ENCODE measurements at regions not wholly inside any gene's neighbourhood (a gene's known extent, or its start where the extent isn't known, plus 50 kb on each side); places are given as distances from the start of the nearest gene placed in this dataset.

GRCh38 chr11:133619973-133620372 lies 87.7 kb upstream of the OPCML start:
- H3K27ac ChIP-seq (ENCODE audit: low read length), result no peak overlapping the region
- no CpG with 5 or more reads among the region's 2 CpGs for WGBS (ENCODE audit: insufficient coverage)
- H3K4me3 ChIP-seq (ENCODE audit: low read length), result no peak overlapping the region
- no peaks in the 10 kb centered on the region for H3K9me3 ChIP-seq (replicated peaks; ENCODE audit: control insufficient read depth, low read depth, low read length)
- H3K27me3 ChIP-seq (ENCODE audit: control insufficient read depth, insufficient read depth, low read length), result peaks cover 2% of the 10 kb centered on the region
- no peaks in the 10 kb centered on the region for H3K4me1 ChIP-seq (ENCODE audit: control insufficient read depth, insufficient read depth, low read length)
- peak; percentile 21 for DNase-seq
- H3K36me3 ChIP-seq (ENCODE audit: control insufficient read depth, insufficient read depth, low read length), result no peaks in the 10 kb centered on the region

- Histone ChIP-seq H3K4me1 (ENCODE audit: control insufficient read depth, insufficient read depth, low read length) (no peaks in the 10 kb centered on the region), H3K9me3 (replicated peaks; ENCODE audit: control insufficient read depth, low read depth, low read length) (no peaks in the 10 kb centered on the region), H3K27me3 (ENCODE audit: control insufficient read depth, insufficient read depth, low read length) (peaks cover 2% of the 10 kb centered on the region), H3K36me3 (ENCODE audit: control insufficient read depth, insufficient read depth, low read length) (no peaks in the 10 kb centered on the region), H3K4me3 (ENCODE audit: low read length) (no peak overlapping the region), H3K27ac (ENCODE audit: low read length) (no peak overlapping the region)
- no CpG with 5 or more reads among the region's 2 CpGs for WGBS (ENCODE audit: insufficient coverage)
- no peak for DNase-seq
These were observed 87.1 kb upstream of the OPCML start for GRCh38 chr11:133619397-133619796.

- Histone ChIP-seq H3K27ac (ENCODE audit: low read length) (no peak overlapping the region), H3K4me1 (ENCODE audit: control insufficient read depth, insufficient read depth, low read length) (no peaks in the 10 kb centered on the region), H3K27me3 (ENCODE audit: control insufficient read depth, insufficient read depth, low read length) (peaks cover 2% of the 10 kb centered on the region), H3K9me3 (replicated peaks; ENCODE audit: control insufficient read depth, low read depth, low read length) (no peaks in the 10 kb centered on the region), H3K36me3 (ENCODE audit: control insufficient read depth, insufficient read depth, low read length) (no peaks in the 10 kb centered on the region), H3K4me3 (ENCODE audit: low read length) (no peak overlapping the region)
- 56% methylated on average over 2 of the region's 9 CpGs for WGBS (ENCODE audit: insufficient coverage)
- DNase-seq, result no peak
These were observed 86.2 kb upstream of the OPCML start for GRCh38 chr11:133618544-133618943.

GRCh38 chr11:133608496-133608895 lies 76.2 kb upstream of the OPCML start:
- no peak overlapping the region for H3K4me3 ChIP-seq (ENCODE audit: low read length)
- no peak overlapping the region for H3K27ac ChIP-seq (ENCODE audit: low read length)
- H3K36me3 ChIP-seq (ENCODE audit: control insufficient read depth, insufficient read depth, low read length), result no peaks in the 10 kb centered on the region
- WGBS (ENCODE audit: insufficient coverage), result no CpG with 5 or more reads among the region's 2 CpGs
- no peak for DNase-seq
- H3K9me3 ChIP-seq (replicated peaks; ENCODE audit: control insufficient read depth, low read depth, low read length), result no peaks in the 10 kb centered on the region
- H3K4me1 ChIP-seq (ENCODE audit: control insufficient read depth, insufficient read depth, low read length), result peaks cover 2% of the 10 kb centered on the region
- H3K27me3 ChIP-seq (ENCODE audit: control insufficient read depth, insufficient read depth, low read length), result no peaks in the 10 kb centered on the region

GRCh38 chr11:133606124-133606523 lies 73.8 kb upstream of the OPCML start:
- no peak for DNase-seq
- peaks cover 2% of the 10 kb centered on the region for H3K4me1 ChIP-seq (ENCODE audit: control insufficient read depth, insufficient read depth, low read length)
- no peaks in the 10 kb centered on the region for H3K9me3 ChIP-seq (replicated peaks; ENCODE audit: control insufficient read depth, low read depth, low read length)
- H3K27me3 ChIP-seq (ENCODE audit: control insufficient read depth, insufficient read depth, low read length), result no peaks in the 10 kb centered on the region
- no peaks in the 10 kb centered on the region for H3K36me3 ChIP-seq (ENCODE audit: control insufficient read depth, insufficient read depth, low read length)
- no peak overlapping the region for H3K27ac ChIP-seq (ENCODE audit: low read length)
- no peak overlapping the region for H3K4me3 ChIP-seq (ENCODE audit: low read length)
- WGBS (ENCODE audit: insufficient coverage), result 100% methylated on average over 1 of the region's 3 CpGs

- Histone ChIP-seq H3K27me3 (ENCODE audit: control insufficient read depth, insufficient read depth, low read length) (no peaks in the 10 kb centered on the region), H3K4me3 (ENCODE audit: low read length) (no peak overlapping the region), H3K36me3 (ENCODE audit: control insufficient read depth, insufficient read depth, low read length) (no peaks in the 10 kb centered on the region), H3K27ac (ENCODE audit: low read length) (no peak overlapping the region), H3K9me3 (replicated peaks; ENCODE audit: control insufficient read depth, low read depth, low read length) (no peaks in the 10 kb centered on the region), H3K4me1 (ENCODE audit: control insufficient read depth, insufficient read depth, low read length) (peaks cover 2% of the 10 kb centered on the region)
- 100% methylated on average over 1 of the region's 2 CpGs for WGBS (ENCODE audit: insufficient coverage)
- no peak for DNase-seq
These were observed 73.2 kb upstream of the OPCML start for GRCh38 chr11:133605482-133605881.

- Histone ChIP-seq H3K27ac (ENCODE audit: low read length) (no peak overlapping the region), H3K4me1 (ENCODE audit: control insufficient read depth, insufficient read depth, low read length) (peaks cover 2% of the 10 kb centered on the region), H3K27me3 (ENCODE audit: control insufficient read depth, insufficient read depth, low read length) (no peaks in the 10 kb centered on the region), H3K36me3 (ENCODE audit: control insufficient read depth, insufficient read depth, low read length) (no peaks in the 10 kb centered on the region), H3K9me3 (replicated peaks; ENCODE audit: control insufficient read depth, low read depth, low read length) (no peaks in the 10 kb centered on the region), H3K4me3 (ENCODE audit: low read length) (no peak overlapping the region)
- no peak for DNase-seq
- WGBS (ENCODE audit: insufficient coverage), result 73% methylated on average over 3 of the region's 3 CpGs
These were observed 69.3 kb upstream of the OPCML start for GRCh38 chr11:133601641-133602040.

GRCh38 chr11:133600786-133601185 lies 68.5 kb upstream of the OPCML start:
- no peaks in the 10 kb centered on the region for H3K27me3 ChIP-seq (ENCODE audit: control insufficient read depth, insufficient read depth, low read length)
- no peaks in the 10 kb centered on the region for H3K36me3 ChIP-seq (ENCODE audit: control insufficient read depth, insufficient read depth, low read length)
- no peak overlapping the region for H3K27ac ChIP-seq (ENCODE audit: low read length)
- no peak overlapping the region for H3K4me3 ChIP-seq (ENCODE audit: low read length)
- H3K9me3 ChIP-seq (replicated peaks; ENCODE audit: control insufficient read depth, low read depth, low read length), result no peaks in the 10 kb centered on the region
- peak; percentile 61 for DNase-seq
- 0% methylated on average over 1 of the region's 6 CpGs for WGBS (ENCODE audit: insufficient coverage)
- peaks cover 2% of the 10 kb centered on the region for H3K4me1 ChIP-seq (ENCODE audit: control insufficient read depth, insufficient read depth, low read length)

GRCh38 chr11:133600306-133600705 lies 68.0 kb upstream of the OPCML start:
- Histone ChIP-seq H3K27ac (ENCODE audit: low read length) (no peak overlapping the region), H3K4me3 (ENCODE audit: low read length) (no peak overlapping the region), H3K27me3 (ENCODE audit: control insufficient read depth, insufficient read depth, low read length) (no peaks in the 10 kb centered on the region), H3K36me3 (ENCODE audit: control insufficient read depth, insufficient read depth, low read length) (no peaks in the 10 kb centered on the region), H3K4me1 (ENCODE audit: control insufficient read depth, insufficient read depth, low read length) (peaks cover 2% of the 10 kb centered on the region), H3K9me3 (replicated peaks; ENCODE audit: control insufficient read depth, low read depth, low read length) (no peaks in the 10 kb centered on the region)
- 50% methylated on average over 2 of the region's 5 CpGs for WGBS (ENCODE audit: insufficient coverage)
- no peak for DNase-seq

GRCh38 chr11:133598906-133599305 lies 66.6 kb upstream of the OPCML start:
- H3K36me3 ChIP-seq (ENCODE audit: control insufficient read depth, insufficient read depth, low read length), result no peaks in the 10 kb centered on the region
- no peak overlapping the region for H3K4me3 ChIP-seq (ENCODE audit: low read length)
- no peaks in the 10 kb centered on the region for H3K27me3 ChIP-seq (ENCODE audit: control insufficient read depth, insufficient read depth, low read length)
- no peaks in the 10 kb centered on the region for H3K9me3 ChIP-seq (replicated peaks; ENCODE audit: control insufficient read depth, low read depth, low read length)
- H3K4me1 ChIP-seq (ENCODE audit: control insufficient read depth, insufficient read depth, low read length), result no peaks in the 10 kb centered on the region
- no peak overlapping the region for H3K27ac ChIP-seq (ENCODE audit: low read length)
- 65% methylated on average over 3 of the region's 3 CpGs for WGBS (ENCODE audit: insufficient coverage)
- DNase-seq, result no peak

- no peaks in the 10 kb centered on the region for H3K9me3 ChIP-seq (replicated peaks; ENCODE audit: control insufficient read depth, low read depth, low read length)
- H3K4me3 ChIP-seq (ENCODE audit: low read length), result no peak overlapping the region
- H3K4me1 ChIP-seq (ENCODE audit: control insufficient read depth, insufficient read depth, low read length), result no peaks in the 10 kb centered on the region
- WGBS (ENCODE audit: insufficient coverage), result 100% methylated on average over 1 of the region's 3 CpGs
- no peak overlapping the region for H3K27ac ChIP-seq (ENCODE audit: low read length)
- DNase-seq, result no peak
- H3K36me3 ChIP-seq (ENCODE audit: control insufficient read depth, insufficient read depth, low read length), result no peaks in the 10 kb centered on the region
- no peaks in the 10 kb centered on the region for H3K27me3 ChIP-seq (ENCODE audit: control insufficient read depth, insufficient read depth, low read length)
These were observed 64.9 kb upstream of the OPCML start for GRCh38 chr11:133597236-133597635.

Measured in muscle of leg (tissue), 3 donors.